HG03064 (cell line): ENCODE measurements at regions not wholly inside any gene's neighbourhood (a gene's known extent, or its start where the extent isn't known, plus 50 kb on each side); places are given as distances from the start of the nearest gene placed in this dataset.
"Not testable (repeated sequence)": the region's sequence is repeated elsewhere in the genome, so short reads cannot be mapped to it uniquely, and the experiment has no call there.

ENCODE experiments used
- ATAC-seq: cut with Tn5 transposase; IDR thresholded peaks from one replicate; pipeline ENCODE4 v1.9.1; 2021; ENCODE audit warnings: low read depth; ENCODE audit not compliant: unreplicated experiment

DNA sequence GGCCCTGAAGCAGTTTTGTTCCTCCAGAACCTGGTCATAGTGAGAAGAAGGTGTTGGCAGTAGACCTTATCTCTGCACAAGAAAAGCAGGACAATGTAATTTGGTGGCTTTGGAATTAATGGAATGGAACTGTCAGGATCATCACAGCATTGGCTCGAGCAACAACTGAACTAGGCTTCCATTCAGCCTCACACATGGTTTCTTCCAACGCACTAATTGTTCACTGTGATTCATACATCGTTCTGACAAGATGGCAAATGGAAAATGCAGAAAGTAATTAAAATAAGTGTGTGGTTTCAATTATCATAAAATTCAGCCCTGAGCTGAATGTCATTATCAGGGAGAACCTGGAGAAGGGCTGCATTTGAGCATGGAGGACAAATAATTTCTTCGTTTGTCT, 80.6 kb downstream of the MFSD1 start:
- no peak for ATAC-seq

DNA sequence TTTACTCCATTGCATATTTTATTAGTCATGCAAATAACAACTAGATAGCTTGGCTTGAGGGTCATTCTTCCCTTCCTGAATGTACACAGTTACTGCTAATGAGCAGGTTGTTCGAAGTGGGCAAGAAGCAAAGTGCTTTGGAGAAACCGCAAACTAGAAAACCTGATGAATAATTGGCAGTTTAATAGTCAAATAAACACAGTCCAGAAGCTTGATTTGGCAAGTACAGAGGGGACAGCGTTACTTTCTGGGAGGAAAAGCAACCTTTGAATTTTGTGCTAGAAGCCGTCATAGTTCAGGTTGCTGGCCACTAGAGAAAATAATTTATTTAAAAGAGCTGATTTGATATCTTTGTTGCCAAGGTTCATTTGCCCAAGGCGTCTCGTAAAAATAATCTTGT, 94.9 kb downstream of the MFSD1 start:
- no peak for ATAC-seq

- no peak for ATAC-seq
Measured at GRCh38 chr3:158906749-158907148, 104.9 kb downstream of the MFSD1 start.

DNA sequence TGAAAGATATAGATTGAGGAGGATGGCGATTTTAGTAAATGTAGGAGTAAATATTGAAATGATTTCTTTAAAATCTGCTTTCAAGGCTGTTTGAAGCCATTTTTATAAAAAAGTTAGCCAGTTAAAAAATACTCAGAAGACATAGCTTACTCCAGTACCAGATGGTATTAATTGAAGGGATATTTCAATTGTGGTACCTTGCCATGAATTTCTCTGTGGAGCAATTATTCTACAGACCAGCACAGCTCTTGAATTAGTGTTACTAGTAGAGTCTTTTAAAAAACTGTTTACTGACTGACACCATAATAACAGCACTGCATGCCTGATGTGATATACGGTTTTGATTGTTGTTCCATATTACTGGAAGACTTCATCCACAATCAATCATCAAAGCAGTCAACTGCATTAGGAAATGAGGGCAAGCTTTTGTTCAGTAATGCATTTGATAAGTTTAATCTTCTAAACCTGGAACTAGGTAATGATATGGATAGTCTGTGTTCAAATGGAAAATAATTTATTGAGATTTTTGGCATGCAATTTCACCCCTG, 106.4 kb downstream of the MFSD1 start:
- no peak for ATAC-seq

DNA sequence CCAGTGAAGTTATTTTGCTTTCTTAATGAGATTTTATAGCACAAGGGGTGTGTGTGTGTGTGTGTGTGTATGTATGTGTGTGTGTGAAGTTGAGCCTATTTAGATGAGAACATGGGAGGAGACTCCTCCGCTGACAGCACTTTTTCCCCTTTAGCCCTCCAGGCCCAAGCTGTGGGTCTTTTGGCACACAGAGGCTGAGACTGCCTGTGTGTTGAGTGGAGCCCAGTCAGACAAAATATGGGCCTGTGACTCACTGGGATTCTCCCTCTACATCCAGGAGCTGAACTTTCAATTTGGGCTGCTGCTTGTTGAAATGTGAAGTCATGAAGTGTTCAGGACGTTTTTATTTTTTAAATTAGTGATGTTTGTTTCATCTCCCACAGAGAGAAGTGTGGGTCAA, 108.0 kb downstream of the MFSD1 start:
- no peak for ATAC-seq

GRCh38 chr3:158911586-158911985, 109.7 kb downstream of the MFSD1 start:
- ATAC-seq = no peak

- no peak for ATAC-seq
Measured at GRCh38 chr3:158912188-158912587, 110.3 kb downstream of the MFSD1 start.

DNA sequence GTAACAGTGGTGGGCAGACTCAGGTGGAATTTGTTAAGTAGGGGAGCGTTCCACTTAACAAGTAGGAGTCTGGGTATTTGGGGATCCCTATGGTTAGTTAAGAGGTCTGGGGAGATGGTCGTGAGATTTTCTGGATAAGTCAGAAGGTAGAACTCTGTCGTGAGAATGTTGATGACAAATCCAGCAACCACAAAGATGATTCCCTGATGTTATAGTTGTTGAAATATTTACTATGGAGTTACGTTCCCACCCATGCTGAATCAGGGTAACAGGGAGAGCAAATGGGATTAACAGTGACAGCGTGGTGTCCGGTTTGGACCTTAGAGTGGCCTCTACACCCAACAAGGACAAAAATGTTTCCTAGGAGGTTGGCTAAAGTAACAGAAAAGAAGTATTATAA, 110.8 kb downstream of the MFSD1 start:
- no peak for ATAC-seq

DNA sequence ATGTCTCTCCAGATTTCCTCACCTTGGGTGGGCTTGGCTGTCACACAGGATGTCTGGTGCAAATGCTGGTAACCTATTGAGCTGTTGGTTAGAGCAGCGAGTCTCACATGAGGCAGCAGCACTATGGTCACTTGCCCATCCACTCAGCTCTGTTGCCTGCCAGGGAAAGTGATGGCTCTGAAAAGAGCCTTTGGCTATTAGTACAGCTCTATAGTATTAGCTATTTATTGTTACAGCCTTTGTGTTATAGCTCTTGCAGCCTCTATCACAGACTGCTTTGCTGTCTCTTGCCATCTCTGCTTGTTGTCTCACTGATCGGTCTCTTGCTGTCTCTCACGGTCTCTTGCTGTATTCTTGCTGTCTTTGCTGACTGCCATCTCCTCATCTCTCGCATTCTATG, 114.3 kb downstream of the MFSD1 start:
- ATAC-seq = no peak

DNA sequence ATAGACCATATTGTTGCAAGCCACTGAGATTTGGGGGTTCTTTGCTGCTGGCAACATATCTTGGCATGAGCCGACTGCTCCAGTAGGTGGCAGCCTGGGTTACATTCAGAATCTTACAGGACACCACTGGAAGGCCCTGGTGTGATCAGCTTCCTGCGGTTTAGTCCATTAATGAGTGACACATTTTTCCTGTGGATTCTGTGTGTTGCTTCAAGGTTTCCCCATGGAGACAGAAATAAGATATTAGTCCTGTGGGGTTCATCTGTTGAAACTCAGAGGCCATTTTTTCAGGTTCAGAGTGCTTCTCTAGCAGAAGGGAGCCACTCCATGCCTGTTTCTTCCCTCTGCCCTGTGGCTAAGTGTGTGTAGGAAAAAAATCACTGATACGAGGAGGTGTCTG, 116.2 kb downstream of the MFSD1 start:
- ATAC-seq = peak; percentile 68

- no peak for ATAC-seq
Measured at GRCh38 chr3:158918451-158918850, 116.6 kb downstream of the MFSD1 start.

GRCh38 chr3:158920371-158920770, 118.5 kb downstream of the MFSD1 start:
- ATAC-seq = no peak

GRCh38 chr3:158925021-158925420, 123.2 kb downstream of the MFSD1 start:
- ATAC-seq = no peak

DNA sequence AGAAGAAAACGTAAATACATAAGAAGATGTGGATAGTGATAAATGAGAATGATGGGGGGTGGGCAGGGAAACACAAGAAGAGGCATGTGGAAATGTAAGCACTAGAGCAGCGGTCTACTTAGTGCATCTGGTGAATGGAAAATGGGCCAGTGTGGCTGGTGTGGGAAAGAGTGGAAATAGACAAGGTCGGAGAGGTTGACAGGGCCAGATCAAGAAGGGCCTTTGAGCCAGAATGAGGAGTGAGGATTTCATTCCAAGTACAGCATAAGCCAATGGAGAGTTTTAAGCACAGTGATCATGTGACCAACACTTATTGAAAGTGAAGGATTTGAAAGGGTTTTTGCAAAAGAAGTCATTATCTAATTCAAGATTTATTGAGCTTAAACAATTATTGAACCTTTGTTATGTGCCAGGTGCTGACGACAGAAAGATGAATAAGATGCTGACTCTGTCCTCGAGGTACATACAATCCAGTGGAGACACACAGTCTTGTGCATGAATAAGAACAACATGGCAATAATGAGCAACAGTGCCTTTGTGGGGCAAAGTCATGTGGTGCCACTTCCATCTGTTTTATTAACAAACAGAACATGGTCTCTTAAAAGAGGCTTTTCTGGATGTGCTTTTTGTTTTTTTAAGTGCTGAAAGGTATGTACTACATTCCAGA, 124.1 kb downstream of the MFSD1 start:
- no peak for ATAC-seq

DNA sequence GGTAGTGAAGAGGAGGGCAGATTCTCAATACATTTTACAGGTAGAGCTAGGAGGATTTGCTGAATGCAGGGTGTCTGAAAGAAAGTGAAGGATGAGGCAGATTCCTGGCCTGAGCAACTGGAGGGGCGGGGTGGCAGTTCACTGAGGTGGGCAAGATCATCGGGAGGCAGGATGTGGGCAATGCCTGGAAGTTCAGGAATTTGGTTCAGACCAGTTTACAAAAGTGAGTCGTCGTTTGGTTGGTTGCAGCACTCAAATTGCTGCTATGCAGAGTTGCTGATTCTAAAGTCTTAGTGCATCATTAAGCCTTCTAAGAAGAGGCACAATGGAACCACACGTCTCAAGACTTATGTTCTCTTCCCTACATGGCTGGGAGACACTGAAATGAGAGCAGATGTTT, 134.0 kb downstream of the MFSD1 start:
- ATAC-seq = no peak

GRCh38 chr3:158936530-158937113, 134.8 kb downstream of the MFSD1 start:
- no peak for ATAC-seq

DNA sequence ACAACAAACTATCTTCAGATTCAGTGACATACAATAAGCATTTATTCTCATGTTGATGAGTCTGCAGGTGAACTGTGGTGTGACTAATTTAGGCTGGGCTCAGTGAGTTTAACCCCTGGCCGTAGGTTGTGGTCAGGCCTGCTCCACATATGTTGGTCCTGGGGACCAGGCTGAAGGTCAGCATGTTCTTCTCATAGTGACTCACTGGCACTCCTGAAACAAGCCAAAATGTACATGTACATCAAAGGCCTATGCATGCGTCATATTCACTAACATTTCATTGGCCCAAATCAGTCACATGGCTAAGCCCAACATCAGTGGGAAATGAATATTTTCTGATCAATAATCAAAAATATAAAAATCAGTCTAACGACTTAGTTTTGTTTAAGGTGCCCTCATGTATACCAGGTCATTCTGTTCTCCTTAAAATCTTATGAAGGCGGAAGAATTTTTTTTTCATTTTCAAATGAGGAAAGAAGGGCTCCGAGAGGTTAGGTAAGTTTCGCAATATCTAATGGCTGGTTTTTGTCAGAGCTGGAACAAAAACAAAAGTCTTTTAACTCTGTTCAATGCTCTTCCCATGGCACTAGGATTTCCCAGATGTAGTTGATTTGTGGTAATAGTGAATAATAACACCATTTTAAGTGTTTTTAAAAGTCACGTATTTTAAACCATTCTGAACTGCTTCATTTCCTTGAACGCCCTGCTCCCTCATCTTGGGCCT, 148.5 kb downstream of the MFSD1 start:
- no peak for ATAC-seq

DNA sequence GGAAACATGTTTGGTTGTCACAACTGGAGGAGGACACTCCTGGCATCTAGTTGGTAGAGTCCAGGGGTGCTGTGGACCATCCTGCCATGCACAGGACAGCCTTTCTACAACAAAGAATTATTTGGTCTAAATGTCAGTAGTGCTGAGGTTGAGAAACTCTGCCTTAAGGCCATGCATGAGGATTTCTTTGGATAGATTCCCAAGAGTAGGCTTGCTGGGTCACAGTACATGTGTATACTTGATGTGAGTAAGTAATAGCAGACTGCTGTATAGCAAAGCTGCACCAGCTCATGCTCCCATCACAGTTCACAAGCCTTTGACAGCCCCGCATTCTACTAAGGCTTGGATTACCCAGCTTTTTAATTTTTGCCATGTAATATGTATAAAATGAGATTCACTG, 151.3 kb downstream of the MFSD1 start:
- ATAC-seq = no peak

- no peak for ATAC-seq
Measured at GRCh38 chr3:158954420-158954819, 152.6 kb downstream of the MFSD1 start.

DNA sequence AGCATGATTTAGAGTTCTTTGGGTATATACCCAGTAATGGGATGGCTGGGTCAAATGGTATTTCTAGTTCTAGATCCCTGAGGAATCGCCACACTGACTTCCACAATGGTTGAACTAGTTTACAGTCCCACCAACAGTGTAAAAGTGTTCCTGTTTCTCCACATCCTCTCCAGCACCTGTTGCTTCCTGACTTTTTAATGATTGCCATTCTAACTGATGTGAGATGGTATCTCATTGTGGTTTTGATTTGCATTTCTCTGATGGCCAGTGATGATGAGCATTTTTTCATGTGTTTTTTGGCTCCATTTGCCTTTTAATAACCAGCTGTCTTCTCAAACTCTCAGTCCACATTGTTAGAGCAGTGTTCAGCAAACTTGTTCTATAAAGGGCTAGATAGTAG, 155.9 kb downstream of the MFSD1 start:
- ATAC-seq = not testable (repeated sequence)

GRCh38 chr3:158958873-158959272, 157.0 kb downstream of the MFSD1 start:
- ATAC-seq = no peak

- no peak for ATAC-seq
Measured at GRCh38 chr3:158961471-158961870, 159.6 kb downstream of the MFSD1 start.
